ENCODE measurements at regions not wholly inside any gene's neighbourhood (a gene's known extent, or its start where the extent isn't known, plus 50 kb on each side); places are given as distances from the start of the nearest gene placed in this dataset.

DNA sequence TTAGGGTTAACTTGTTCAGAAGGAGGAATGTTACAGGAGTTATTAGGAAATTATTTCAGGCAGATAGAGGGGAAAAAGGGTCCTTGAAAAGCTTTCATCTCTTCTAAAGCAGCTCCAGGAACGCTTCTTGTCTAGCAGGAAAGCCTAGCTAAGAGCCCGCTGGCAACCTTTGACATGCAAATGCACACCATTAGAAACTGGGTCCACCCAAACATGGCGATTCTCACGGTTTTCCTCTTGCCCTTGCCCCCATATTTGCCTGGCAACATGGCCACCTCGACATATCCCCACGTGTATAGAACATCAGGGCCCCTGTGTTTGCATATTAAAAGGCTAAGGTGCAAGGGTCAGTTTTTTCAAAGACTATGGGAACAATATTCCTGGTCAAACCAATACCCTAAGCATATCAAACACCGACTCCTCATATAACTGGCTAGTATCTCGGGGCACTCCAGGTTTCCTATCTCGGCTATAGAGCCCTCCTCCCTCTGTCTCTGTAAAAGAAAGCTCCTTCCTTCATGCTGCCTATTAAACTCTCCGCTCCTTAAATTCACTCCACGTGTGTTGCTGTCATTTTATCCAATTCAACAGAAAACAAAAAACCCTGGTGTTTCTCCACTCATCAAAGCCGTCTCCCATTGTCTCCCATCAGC, 268.9 kb upstream of the HSFY2 start:
- no peaks in the 10 kb centered on the region for H3K9me3 ChIP-seq (ENCODE audit: control insufficient read depth in 1 of 2, insufficient read depth in 1 of 2, low read depth in 1 of 2, low read length in 2 of 2)
- H3K79me2 ChIP-seq (ENCODE audit: insufficient read depth, low read length), result no peaks in the 10 kb centered on the region
- ATAC-seq, result no peak
- H3K4me2 ChIP-seq (ENCODE audit: low read length), result no peak overlapping the region
- no peak for DNase-seq (ENCODE audit: low read depth, low spot score)
- H3K4me1 ChIP-seq (ENCODE audit: control insufficient read depth in 1 of 2, insufficient read depth in 2 of 2, low read length in 2 of 2), result no peaks in the 10 kb centered on the region
- RAD21 ChIA-PET (ENCODE audit: low non-redundant PET in 1 of 2, low total read pairs in 2 of 2, uncharacterized antibody in 2 of 2, unreplicated experiment in 2 of 2), result no interaction called here
- H3K9ac ChIP-seq (ENCODE audit: low read length), result no peak overlapping the region
- POLR2A ChIA-PET, result no interaction called here
- H3K9me2 ChIP-seq (ENCODE audit: insufficient read depth), result no peaks in the 10 kb centered on the region
- intact Hi-C loops (cut with micrococcal nuclease), result no loop called here
- H3K4me3 ChIP-seq (replicated peaks in 1 of 2; ENCODE audit: low read depth in 1 of 2, low read length in 2 of 2), result no peak overlapping the region
- no peaks in the 10 kb centered on the region for H3K36me3 ChIP-seq (ENCODE audit: control insufficient read depth in 1 of 2, insufficient read depth in 2 of 2, low read length in 2 of 2)
- no TSS peak for BruUV-seq (replicated peaks)
- no peaks in the 10 kb centered on the region for H4K20me1 ChIP-seq (ENCODE audit: insufficient read depth)
- no peak overlapping the region for H2AFZ ChIP-seq (ENCODE audit: low read depth, low read length, poor library complexity, severe bottlenecking)
- CTCF ChIA-PET, result no interaction called here
- no peak overlapping the region for H3K27ac ChIP-seq (ENCODE audit: low read depth, low read length)
- no peaks in the 10 kb centered on the region for H3K27me3 ChIP-seq (ENCODE audit: insufficient read depth, low read length)
- TF ChIP-seq EZH2 (IDR thresholded peaks at IDR 0.05) (no peak), TCF7L2 (IDR thresholded peaks at IDR 0.05; ENCODE audit: borderline replicate concordance, extremely low read depth, insufficient read depth, insufficient read length) (no peak), MAX (IDR thresholded peaks at IDR 0.05) (no peak), POLR2AphosphoS5 (IDR thresholded peaks at IDR 0.05; ENCODE audit: low read depth, low read length) (no peak), RAD21 (IDR thresholded peaks at IDR 0.05; ENCODE audit: low read depth) (no peak), ZNF274 (IDR thresholded peaks at IDR 0.05; ENCODE audit: low read depth, low read length) (no peak), YY1 (IDR thresholded peaks at IDR 0.05; ENCODE audit: extremely low read depth, insufficient replicate concordance, low read depth, low read length) (no peak)
- TF ChIP-seq, protein P1, sequence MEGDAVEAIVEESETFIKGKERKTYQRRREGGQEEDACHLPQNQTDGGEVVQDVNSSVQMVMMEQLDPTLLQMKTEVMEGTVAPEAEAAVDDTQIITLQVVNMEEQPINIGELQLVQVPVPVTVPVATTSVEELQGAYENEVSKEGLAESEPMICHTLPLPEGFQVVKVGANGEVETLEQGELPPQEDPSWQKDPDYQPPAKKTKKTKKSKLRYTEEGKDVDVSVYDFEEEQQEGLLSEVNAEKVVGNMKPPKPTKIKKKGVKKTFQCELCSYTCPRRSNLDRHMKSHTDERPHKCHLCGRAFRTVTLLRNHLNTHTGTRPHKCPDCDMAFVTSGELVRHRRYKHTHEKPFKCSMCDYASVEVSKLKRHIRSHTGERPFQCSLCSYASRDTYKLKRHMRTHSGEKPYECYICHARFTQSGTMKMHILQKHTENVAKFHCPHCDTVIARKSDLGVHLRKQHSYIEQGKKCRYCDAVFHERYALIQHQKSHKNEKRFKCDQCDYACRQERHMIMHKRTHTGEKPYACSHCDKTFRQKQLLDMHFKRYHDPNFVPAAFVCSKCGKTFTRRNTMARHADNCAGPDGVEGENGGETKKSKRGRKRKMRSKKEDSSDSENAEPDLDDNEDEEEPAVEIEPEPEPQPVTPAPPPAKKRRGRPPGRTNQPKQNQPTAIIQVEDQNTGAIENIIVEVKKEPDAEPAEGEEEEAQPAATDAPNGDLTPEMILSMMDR (IDR thresholded peaks at IDR 0.05 in 2 of 3, conservative IDR thresholded peaks at IDR 0.05 in 1 of 3; ENCODE audit: borderline replicate concordance in 1 of 3, insufficient read depth in 1 of 3, low read depth in 2 of 3, low read length in 2 of 3), result no peak
